ENCODE measurements at regions not wholly inside any gene's neighbourhood (a gene's known extent, or its start where the extent isn't known, plus 50 kb on each side); places are given as distances from the start of the nearest gene placed in this dataset.

DNA sequence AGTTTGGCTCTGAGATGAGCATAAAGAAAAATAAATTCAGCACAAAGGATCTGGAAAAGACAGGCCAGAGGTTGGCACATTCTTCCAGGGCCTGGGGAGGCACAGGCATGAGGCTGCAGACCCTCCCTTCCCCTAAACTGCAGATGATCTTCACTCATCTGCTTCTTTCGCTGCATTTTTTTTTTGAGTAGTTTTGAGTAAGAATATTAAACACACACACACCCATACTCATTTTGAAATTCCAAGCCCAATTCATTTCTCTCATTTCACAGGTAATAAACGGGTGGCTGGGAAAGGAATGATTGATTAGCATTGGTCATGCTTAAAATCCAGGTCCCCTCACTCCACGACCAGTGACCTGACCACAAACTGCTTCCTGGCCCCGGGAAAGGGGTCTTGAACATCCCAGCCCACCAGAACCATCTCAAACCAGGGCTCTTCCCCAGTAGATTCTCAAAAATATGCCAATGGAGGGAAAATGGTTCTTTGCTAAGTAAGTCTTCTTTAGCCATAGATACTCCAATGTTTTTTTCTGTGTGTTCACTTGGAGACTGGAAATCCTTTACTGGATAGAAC is 219.6 kb downstream of the ANAPC1 start:
- TF ChIP-seq EZH2 (IDR thresholded peaks at IDR 0.05; ENCODE audit: insufficient read depth, poor library complexity, severe bottlenecking): no peak
- no peak for TF ChIP-seq EZH2phosphoT487 (IDR thresholded peaks at IDR 0.05; ENCODE audit: insufficient read depth, low read depth)

Measured in GM23248 (cell line).